HEK293T (cell line): ENCODE measurements at regions not wholly inside any gene's neighbourhood (a gene's known extent, or its start where the extent isn't known, plus 50 kb on each side); places are given as distances from the start of the nearest gene placed in this dataset.

ENCODE experiments used
- BHLHE40 ChIP-seq: fragments of 450-650 bp; IDR thresholded peaks from 2 replicates; pipeline ENCODE4 v1.6.1; 2016; ENCODE audit warnings: mild to moderate bottlenecking, moderate library complexity, borderline replicate concordance
- ELF4 ChIP-seq: fragments of 450-650 bp; IDR thresholded peaks from 2 replicates; pipeline ENCODE4 v1.6.1; 2017; ENCODE audit warnings: antibody characterized with exemption
- FOXA1 ChIP-seq: fragments of 450-650 bp; IDR thresholded peaks from 2 replicates; pipeline ENCODE4 v1.6.1; 2016; ENCODE audit warnings: mild to moderate bottlenecking
- FOXK2 ChIP-seq: fragments of 450-650 bp; IDR thresholded peaks from 2 replicates; pipeline ENCODE4 v1.6.1; 2016; ENCODE audit warnings: mild to moderate bottlenecking
- FOXM1 ChIP-seq: fragments of 450-650 bp; IDR thresholded peaks from 2 replicates; pipeline ENCODE4 v1.6.1; 2017; ENCODE audit warnings: mild to moderate bottlenecking, borderline replicate concordance
- SP1 ChIP-seq: fragments of 450-650 bp; IDR thresholded peaks from 2 replicates; pipeline ENCODE4 v1.6.1; 2017
- ZNF384 ChIP-seq: fragments of 450-650 bp; IDR thresholded peaks from 2 replicates; pipeline ENCODE4 v1.6.1; 2016

GRCh38 chr18:11533513-11533890 is 75.9 kb upstream of the SLC35G4 start:
- TF ChIP-seq ZNF384 (no peak), FOXM1 (no peak), FOXK2 (no peak), FOXA1 (no peak), ELF4 (no peak), BHLHE40 (no peak), SP1 (no peak)
